GM12874 (cell line): ENCODE measurements at regions not wholly inside any gene's neighbourhood (a gene's known extent, or its start where the extent isn't known, plus 50 kb on each side); places are given as distances from the start of the nearest gene placed in this dataset.

ENCODE experiments used
- TF ChIP-seq, protein P1 (sequence below): IDR thresholded peaks from 2 replicates; pipeline ENCODE4 v1.5.1; 2011; ENCODE audit warnings: low read depth, mild to moderate bottlenecking, control low read depth, low read length, moderate library complexity; ENCODE audit not compliant: insufficient read depth

DNA sequence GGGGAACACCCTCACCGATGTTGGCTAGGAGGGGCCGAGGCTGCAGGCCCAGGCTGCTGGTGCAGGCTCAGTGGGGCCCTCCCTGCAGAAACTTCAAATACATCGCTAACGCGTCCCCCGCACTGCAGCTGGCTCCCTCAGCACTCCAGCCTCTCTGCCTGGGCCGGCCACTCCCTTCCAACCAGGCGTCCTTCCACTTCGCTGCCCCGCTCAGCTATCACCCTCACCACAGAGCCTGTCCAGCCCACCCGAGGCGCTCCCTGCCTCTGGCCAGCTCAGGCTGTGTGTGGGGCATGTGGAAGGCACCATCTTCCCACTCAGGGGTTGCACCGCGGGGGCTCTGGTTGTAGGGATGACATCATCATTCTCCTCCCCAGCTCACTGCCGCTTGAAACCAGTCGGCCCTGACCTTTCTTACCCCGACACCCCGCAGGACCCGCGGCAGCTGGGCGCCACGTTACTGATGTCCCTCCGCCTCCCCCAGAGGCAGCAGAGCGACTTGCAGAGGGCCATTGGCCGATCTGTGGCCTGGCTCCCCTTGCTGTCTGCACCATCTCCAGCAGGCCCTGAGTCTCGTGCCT is 199.9 kb upstream of the RTL1 start:
- TF ChIP-seq, protein P1, sequence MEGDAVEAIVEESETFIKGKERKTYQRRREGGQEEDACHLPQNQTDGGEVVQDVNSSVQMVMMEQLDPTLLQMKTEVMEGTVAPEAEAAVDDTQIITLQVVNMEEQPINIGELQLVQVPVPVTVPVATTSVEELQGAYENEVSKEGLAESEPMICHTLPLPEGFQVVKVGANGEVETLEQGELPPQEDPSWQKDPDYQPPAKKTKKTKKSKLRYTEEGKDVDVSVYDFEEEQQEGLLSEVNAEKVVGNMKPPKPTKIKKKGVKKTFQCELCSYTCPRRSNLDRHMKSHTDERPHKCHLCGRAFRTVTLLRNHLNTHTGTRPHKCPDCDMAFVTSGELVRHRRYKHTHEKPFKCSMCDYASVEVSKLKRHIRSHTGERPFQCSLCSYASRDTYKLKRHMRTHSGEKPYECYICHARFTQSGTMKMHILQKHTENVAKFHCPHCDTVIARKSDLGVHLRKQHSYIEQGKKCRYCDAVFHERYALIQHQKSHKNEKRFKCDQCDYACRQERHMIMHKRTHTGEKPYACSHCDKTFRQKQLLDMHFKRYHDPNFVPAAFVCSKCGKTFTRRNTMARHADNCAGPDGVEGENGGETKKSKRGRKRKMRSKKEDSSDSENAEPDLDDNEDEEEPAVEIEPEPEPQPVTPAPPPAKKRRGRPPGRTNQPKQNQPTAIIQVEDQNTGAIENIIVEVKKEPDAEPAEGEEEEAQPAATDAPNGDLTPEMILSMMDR, result no peak

DNA sequence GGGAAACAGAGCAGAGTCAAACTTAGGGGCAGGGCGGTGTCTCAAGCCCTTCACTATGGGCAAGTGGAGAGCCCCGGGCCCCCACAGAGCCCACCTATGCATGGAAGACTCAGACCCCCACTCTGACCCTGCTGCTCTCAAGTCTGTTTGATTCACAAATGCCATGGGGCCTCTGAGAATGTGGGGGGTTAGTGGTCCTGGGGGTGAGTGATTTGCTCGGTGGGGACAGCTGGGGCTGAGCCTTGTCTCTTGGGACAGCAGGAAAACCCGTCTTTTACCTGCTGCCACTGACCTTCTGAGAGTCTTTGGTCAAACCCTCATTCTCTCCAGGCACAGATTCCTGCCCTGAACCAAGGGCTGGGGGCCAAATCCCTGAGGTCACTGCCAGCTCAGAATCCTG is 201.0 kb upstream of the RTL1 start:
- TF ChIP-seq, protein P1, result no peak

DNA sequence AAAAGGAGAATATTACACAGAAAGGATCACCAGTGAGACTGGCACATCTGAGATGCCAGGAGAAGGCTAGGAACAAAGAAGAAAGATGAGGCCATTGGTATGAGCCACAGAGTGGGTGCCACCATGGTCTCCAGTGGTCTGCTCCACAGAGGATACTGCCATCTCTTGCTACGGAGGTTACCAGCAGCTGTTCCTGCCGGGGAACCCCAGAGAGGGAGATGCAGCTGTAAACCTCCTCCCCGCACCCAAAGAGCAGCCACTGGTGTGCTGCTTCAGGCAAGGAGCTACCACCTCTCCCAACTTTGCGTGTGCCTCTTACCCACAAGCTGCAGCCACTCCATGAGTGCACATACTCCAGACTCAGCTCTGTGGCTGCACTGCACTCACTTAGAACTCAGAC is 201.5 kb upstream of the RTL1 start:
- TF ChIP-seq, protein P1, result no peak

DNA sequence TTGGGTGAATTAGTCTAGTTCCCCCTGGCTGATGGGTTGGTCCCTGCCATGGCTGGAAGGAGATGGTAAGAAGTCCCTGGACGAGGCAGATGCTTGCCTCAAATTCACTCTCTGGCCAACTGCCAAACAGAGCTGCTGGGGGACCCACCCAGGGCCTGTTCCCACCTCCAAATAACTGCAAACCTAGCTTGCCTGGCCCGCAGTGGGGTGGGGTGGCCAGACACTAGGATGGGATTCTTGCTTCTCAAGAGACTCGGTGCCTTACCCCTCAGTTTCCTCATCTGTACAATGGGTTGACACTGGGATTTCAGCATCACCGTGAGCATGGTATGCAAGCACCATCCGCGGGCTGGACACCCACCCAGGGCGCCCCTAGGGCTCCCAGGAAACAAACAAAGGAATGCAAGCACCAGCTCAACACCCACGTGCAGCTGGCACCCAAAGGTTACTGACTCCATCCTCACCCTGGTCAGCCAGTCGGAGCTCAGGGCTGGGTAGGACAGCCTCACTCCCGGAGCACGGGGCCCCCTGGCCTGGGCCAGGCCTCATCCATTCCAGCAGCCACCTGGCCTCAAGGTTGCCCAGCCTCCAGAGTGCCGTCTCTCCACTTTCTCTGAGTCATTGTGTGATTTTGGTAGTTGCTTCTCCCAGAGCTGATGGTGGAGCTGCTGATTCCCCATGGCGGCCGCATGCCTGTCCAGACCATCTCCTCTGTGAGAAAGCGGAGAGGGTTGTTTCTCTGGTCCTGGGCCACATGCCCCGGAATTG is 205.2 kb upstream of the RTL1 start:
- TF ChIP-seq, protein P1, result no peak

DNA sequence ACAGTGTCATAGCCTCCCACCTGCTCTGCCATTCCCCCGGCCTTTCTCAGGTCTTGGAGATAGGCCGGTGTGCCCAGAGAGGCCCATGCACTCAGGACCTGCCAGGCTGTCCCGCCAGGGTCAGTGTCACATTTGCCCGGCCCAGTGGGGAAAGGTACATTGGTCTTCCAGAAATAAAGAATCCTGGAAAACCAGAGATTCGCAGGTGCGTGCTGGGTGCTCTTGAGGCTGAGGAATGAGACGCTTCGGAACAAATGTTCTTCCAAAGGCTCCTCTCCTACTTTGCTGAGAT is 205.8 kb upstream of the RTL1 start:
- TF ChIP-seq, protein P1, result no peak

DNA sequence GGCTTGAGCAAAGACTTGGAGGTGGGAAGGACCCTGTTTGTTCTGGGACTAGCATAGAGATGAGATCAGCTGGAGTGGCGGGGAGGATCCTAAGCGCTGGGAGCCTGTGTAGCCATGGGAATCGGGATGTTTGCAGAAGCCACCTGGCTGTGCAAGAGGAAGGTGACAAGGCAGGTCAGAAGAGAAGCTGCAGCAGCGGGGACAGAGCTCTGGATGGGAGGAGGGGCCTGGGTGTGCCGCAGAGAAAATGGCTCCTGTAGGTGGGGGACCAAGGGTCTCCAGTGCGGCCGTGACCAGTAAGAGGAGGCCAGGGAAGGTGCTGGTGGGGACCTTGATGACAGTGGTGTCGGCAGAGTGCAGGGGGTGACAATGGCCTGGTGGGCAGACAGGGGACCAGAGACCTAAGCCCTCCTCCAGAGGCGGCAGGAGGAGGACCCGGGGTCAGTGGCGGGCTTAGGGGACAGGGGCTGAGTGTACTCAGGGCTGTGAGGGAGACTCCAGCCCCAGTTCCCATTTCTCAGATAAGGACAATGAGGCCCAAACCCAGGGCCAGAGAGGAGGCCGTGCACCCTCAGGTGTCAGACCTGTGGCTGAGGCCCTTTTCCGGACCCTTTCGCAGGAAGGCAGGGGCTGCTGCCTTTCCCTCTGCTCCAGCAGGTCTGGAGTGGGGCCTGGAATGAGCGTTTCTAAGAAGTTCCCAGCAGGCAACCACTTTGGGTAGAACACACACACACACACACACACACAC is 206.6 kb upstream of the RTL1 start:
- TF ChIP-seq, protein P1, result no peak

DNA sequence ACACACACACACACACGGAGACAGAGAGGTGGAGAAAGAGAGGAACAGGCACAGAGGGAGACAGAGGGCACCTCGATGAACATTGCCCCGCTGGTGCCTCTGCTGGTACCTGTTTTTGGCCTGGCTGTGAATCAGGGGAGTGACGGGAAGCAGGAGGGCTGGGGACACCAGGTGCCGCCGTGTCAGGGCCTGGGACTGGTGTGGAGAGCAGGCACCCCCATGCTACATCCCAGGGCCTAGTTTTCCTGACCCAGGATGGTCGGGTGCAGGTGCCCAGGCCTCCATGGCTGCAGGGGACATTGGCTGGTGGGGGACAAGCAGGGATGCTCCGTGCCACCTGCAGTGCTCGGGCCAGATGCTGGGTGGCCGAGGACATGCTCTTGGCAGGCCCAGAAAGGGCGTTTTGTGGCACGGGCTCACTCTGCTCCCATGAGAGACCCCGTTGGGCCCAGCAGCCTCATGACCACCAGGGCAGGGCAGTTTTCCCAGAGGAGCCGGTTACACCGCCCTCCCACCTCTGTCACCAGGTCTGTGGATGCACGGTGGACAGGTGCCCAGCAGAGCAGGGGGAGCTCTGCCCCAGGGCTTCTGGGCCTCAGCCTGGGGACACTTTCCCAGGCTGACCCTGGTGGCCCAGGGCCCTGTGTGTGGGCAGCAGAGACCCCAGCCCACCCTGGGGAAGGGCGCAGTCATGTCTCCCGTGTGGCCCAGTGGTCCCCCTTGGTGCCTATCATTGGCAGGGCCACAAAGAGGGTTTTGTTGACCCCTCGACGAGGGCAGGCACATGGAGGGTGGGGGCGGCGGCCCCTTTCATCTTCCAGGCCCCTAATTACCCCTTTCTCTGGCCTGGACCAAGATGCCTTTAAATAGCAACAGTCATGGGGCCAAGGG is 207.5 kb upstream of the RTL1 start:
- TF ChIP-seq, protein P1, result no peak
